Right lobe of liver (tissue), 4 donors: ENCODE measurements at regions not wholly inside any gene's neighbourhood (a gene's known extent, or its start where the extent isn't known, plus 50 kb on each side); places are given as distances from the start of the nearest gene placed in this dataset.

Experiments used
- POLR2A ChIP-seq: fragments of 450-650 bp; IDR thresholded peaks from one replicate; pipeline ENCODE4 v1.6.1; 2017; ENCODE audit warnings: antibody characterized with exemption, mild to moderate bottlenecking
- TF ChIP-seq, protein P1 (sequence below), 4 donors: fragments of 200-600 bp in 3 of 4; fragments of 450-650 bp in 1 of 4; IDR thresholded peaks; one replicate each; pipeline versions ENCODE4 v1.5.1 to v1.8.0; 2016 to 2022; ENCODE audit warnings: antibody characterized with exemption in 4 of 4, mild to moderate bottlenecking in 2 of 4
- donor health status: DM: no; HTN: no; CAD: no.
- donor health status: DM: no; HTN: no; CAD: no.
- donor health status: DM: no; HTN: yes; CAD: no.

GRCh38 chr3:55177749-55178148 is 249.9 kb upstream of the LRTM1 start:
- TF ChIP-seq, protein P1, sequence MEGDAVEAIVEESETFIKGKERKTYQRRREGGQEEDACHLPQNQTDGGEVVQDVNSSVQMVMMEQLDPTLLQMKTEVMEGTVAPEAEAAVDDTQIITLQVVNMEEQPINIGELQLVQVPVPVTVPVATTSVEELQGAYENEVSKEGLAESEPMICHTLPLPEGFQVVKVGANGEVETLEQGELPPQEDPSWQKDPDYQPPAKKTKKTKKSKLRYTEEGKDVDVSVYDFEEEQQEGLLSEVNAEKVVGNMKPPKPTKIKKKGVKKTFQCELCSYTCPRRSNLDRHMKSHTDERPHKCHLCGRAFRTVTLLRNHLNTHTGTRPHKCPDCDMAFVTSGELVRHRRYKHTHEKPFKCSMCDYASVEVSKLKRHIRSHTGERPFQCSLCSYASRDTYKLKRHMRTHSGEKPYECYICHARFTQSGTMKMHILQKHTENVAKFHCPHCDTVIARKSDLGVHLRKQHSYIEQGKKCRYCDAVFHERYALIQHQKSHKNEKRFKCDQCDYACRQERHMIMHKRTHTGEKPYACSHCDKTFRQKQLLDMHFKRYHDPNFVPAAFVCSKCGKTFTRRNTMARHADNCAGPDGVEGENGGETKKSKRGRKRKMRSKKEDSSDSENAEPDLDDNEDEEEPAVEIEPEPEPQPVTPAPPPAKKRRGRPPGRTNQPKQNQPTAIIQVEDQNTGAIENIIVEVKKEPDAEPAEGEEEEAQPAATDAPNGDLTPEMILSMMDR (IDR thresholded peaks at IDR 0.05): no peak
- no peak for TF ChIP-seq POLR2A
